ENCODE measurements at regions not wholly inside any gene's neighbourhood (a gene's known extent, or its start where the extent isn't known, plus 50 kb on each side); places are given as distances from the start of the nearest gene placed in this dataset.

- no peak for TF ChIP-seq POLR2A (IDR thresholded peaks at IDR 0.05)
- no peak for TF ChIP-seq CTCF (IDR thresholded peaks at IDR 0.05)
Observed at GRCh38 chr7:49255054-49255453, 330.7 kb downstream of the CDC14C start.
